GM21367 (cell line): ENCODE measurements at regions not wholly inside any gene's neighbourhood (a gene's known extent, or its start where the extent isn't known, plus 50 kb on each side); places are given as distances from the start of the nearest gene placed in this dataset.
"Not testable (repeated sequence)": the region's sequence is repeated elsewhere in the genome, so short reads cannot be mapped to it uniquely, and the experiment has no call there.

ENCODE experiments used
- ATAC-seq: cut with Tn5 transposase; IDR thresholded peaks from one replicate; pipeline ENCODE4 v1.9.1; 2021; ENCODE audit not compliant: unreplicated experiment

- ATAC-seq: no peak
Measured at GRCh38 chrX:11836284-11836683, 78.2 kb downstream of the MSL3 start.

GRCh38 chrX:11837437-11837836 lies 79.4 kb downstream of the MSL3 start:
- ATAC-seq: no peak

- ATAC-seq: no peak
Measured at GRCh38 chrX:11864171-11864570, 106.1 kb downstream of the MSL3 start.

GRCh38 chrX:11867610-11868345 lies 109.7 kb downstream of the MSL3 start:
- no peak for ATAC-seq

- ATAC-seq: no peak
Measured at GRCh38 chrX:11870789-11871188, 112.8 kb downstream of the MSL3 start.

GRCh38 chrX:11881485-11882170 lies 123.6 kb downstream of the MSL3 start:
- no peak for ATAC-seq

GRCh38 chrX:11886745-11887144 lies 128.7 kb downstream of the MSL3 start:
- ATAC-seq: no peak

GRCh38 chrX:11887175-11887574 lies 129.1 kb downstream of the MSL3 start:
- ATAC-seq: no peak

GRCh38 chrX:11888421-11888820 lies 130.4 kb downstream of the MSL3 start:
- no peak for ATAC-seq

- no peak for ATAC-seq
Measured at GRCh38 chrX:11889791-11890190, 131.8 kb downstream of the MSL3 start.

- ATAC-seq: no peak
Measured at GRCh38 chrX:11890836-11891514, 132.9 kb downstream of the MSL3 start.

- no peak for ATAC-seq
Measured at GRCh38 chrX:11893933-11894710, 136.1 kb downstream of the MSL3 start.

GRCh38 chrX:11899091-11899490 lies 141.1 kb downstream of the MSL3 start:
- ATAC-seq: no peak

- not testable (repeated sequence) for ATAC-seq
Measured at GRCh38 chrX:11905933-11906332, 147.9 kb downstream of the MSL3 start.

- ATAC-seq: peak; percentile 57
Measured at GRCh38 chrX:11908371-11908770, 150.3 kb downstream of the MSL3 start.

GRCh38 chrX:11913001-11913400 lies 155.0 kb downstream of the MSL3 start:
- no peak for ATAC-seq

GRCh38 chrX:11929476-11929875 lies 171.4 kb downstream of the MSL3 start:
- ATAC-seq: no peak

GRCh38 chrX:11932423-11932822 lies 174.4 kb downstream of the MSL3 start:
- no peak for ATAC-seq

GRCh38 chrX:11934089-11934488 lies 176.1 kb downstream of the MSL3 start:
- ATAC-seq: no peak

- ATAC-seq: no peak
Measured at GRCh38 chrX:11941571-11941970, 183.5 kb downstream of the MSL3 start.

- ATAC-seq: no peak
Measured at GRCh38 chrX:11944501-11944900, 186.5 kb downstream of the MSL3 start.
